Bronchial epithelial cell (primary cell): ENCODE measurements at regions not wholly inside any gene's neighbourhood (a gene's known extent, or its start where the extent isn't known, plus 50 kb on each side); places are given as distances from the start of the nearest gene placed in this dataset.
"Not testable (repeated sequence)": the region's sequence is repeated elsewhere in the genome, so short reads cannot be mapped to it uniquely, and the experiment has no call there.

Experiments used
- DNase-seq: peaks from one replicate; pipeline ENCODE4 v3.0.0-alpha.2; 2010; ENCODE audit warnings: low read depth
- FAIRE-seq: peaks from 2 replicates; lab custom pipeline; 2011; peaks lifted over from hg19 to GRCh38; lab: Jason Lieb, UNC
- H3K27me3 ChIP-seq: 2 replicates; pipeline ENCODE4 v1.5.1; 2011; ENCODE audit warnings: low read length; ENCODE audit not compliant: control insufficient read depth, insufficient read depth
- H3K36me3 ChIP-seq: 2 replicates; pipeline ENCODE4 v1.5.1; 2011; ENCODE audit warnings: low read length; ENCODE audit not compliant: control insufficient read depth, insufficient read depth
- H3K4me3 ChIP-seq: 2 replicates; pipeline ENCODE4 v1.5.1; 2011; ENCODE audit warnings: mild to moderate bottlenecking, low read depth, low read length, control low read depth
- TF ChIP-seq, protein P1 (sequence below): IDR thresholded peaks from 2 replicates; pipeline ENCODE4 v1.5.1; 2011; ENCODE audit warnings: mild to moderate bottlenecking, moderate library complexity, low read length, control low read depth, inconsistent platforms; ENCODE audit not compliant: insufficient read depth, severe bottlenecking

DNA sequence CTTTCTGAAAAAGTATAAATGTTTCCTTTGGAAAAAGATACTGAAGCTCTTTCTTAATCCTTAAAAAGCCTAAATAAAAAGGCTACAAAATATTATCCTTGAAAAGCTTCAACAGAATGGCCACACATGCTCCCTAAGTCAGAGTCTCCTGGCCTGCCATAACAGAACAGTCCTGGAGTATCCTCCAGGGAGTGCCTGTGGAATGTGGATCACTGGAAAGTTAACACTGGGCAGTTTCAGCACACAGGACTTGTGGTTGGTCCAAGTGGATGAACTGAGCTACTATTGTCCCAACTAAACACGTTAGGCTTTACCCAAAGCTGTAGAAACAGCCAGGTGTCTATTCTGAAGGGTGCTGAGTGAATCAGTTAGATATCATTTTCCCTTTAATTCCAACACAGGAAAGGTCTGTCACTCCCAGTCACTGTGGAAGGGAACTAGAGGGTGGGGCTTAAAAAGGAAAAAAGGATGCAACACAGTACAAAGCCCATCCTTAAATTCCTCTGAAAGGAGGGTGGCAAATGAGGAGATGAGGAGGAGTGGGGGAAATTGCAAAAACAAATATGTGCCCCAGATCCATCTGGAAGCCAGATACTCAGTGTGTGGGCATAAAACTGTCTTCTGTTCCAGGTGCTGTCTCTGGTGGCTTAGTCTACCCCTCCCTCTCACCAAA is 196.3 kb upstream of the SPAG17 start:
- Histone ChIP-seq H3K27me3 (no peaks in the 10 kb centered on the region), H3K4me3 (no peak overlapping the region), H3K36me3 (no peaks in the 10 kb centered on the region)
- FAIRE-seq = no peak
- no peak for DNase-seq
- TF ChIP-seq, protein P1, sequence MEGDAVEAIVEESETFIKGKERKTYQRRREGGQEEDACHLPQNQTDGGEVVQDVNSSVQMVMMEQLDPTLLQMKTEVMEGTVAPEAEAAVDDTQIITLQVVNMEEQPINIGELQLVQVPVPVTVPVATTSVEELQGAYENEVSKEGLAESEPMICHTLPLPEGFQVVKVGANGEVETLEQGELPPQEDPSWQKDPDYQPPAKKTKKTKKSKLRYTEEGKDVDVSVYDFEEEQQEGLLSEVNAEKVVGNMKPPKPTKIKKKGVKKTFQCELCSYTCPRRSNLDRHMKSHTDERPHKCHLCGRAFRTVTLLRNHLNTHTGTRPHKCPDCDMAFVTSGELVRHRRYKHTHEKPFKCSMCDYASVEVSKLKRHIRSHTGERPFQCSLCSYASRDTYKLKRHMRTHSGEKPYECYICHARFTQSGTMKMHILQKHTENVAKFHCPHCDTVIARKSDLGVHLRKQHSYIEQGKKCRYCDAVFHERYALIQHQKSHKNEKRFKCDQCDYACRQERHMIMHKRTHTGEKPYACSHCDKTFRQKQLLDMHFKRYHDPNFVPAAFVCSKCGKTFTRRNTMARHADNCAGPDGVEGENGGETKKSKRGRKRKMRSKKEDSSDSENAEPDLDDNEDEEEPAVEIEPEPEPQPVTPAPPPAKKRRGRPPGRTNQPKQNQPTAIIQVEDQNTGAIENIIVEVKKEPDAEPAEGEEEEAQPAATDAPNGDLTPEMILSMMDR = no peak

DNA sequence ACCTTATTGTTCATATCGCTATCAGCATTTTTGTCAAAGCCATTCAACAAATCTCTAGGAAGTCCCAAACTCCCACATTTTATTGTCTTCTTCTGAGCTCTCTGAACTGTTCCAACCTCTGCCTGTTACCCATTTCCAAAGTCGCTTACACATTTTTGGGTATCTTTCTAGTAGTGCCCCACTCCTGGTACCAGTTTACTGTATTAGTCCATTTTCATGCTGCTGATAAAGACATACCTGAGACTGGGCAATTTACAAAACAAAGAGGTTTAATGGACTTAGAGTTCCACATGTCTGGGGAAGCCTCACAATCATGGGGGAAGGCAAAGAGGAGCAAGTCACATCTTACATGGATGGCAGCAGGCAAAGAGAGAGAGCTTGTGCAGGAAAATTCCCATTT is 192.2 kb upstream of the SPAG17 start:
- H3K27me3 ChIP-seq, H3K36me3 ChIP-seq, H3K4me3 ChIP-seq, DNase-seq, FAIRE-seq: not testable (repeated sequence)

DNA sequence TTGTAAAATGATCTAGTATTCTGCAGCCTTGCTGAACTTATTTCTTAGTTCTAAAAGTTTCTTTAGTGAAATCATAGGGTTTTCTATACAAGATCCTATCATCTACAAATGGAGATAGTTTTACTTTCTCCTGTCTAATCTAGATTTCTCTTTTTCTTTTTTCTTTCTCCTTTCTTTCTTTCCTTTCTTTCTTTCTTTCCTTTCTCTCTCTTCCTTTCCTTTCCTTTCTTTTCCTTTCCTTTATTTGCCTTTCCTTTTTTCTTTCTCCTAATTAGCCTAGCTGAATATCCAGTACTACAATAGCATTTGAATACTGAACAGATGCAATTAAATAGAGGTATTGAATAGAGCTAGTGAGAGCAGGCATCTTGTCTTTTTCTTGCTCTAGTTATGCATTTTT is 186.6 kb upstream of the SPAG17 start:
- DNase-seq = no peak

DNA sequence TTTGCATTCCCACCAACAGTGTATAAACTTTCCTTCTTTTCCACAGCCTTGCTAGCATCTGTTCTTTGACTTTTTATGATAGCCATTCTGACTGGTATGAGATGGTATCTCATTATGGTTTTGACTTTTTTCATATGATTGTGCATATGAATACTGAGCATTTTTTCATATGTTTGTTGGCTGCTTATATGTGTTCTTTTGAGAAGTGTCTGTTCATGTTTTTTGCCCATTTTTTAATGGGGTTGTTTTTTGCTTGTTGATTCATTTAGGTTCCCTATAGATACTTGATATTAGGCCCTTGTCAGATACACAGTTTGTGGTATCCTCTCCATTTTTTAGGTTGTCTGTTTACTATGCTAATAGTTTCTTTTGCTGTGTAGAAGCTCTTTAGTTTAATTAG is 185.8 kb upstream of the SPAG17 start:
- H3K36me3 ChIP-seq = no peaks in the 10 kb centered on the region
- TF ChIP-seq, protein P1 = no peak
- no peak overlapping the region for H3K4me3 ChIP-seq
- H3K27me3 ChIP-seq = no peaks in the 10 kb centered on the region
- DNase-seq (no peak), FAIRE-seq (no peak)

More for the DNA sequence above, 186.6 kb upstream of the SPAG17 start:
- TF ChIP-seq, protein P1 = no peak
- Histone ChIP-seq H3K36me3 (no peaks in the 10 kb centered on the region), H3K4me3 (no peak overlapping the region), H3K27me3 (no peaks in the 10 kb centered on the region)
- FAIRE-seq = no peak

DNA sequence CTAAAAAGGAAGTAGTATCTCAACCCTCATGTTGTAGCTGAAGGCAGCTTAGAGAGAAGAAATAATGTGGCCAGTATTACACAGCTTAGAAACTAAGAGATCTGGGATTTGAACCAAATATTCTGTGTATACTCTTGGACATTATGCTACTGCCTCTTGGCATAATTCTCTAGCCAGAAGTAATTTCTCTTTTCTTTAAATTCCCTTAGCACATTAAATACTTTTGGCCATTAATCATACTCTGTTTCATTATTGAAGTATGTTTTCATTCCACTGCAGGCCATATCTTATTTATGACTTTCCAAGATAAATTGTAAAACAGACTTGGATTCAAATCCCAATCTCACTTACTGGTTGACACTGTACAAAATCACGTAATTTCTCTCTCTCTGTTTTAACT is 181.3 kb upstream of the SPAG17 start:
- Histone ChIP-seq H3K4me3 (no peak overlapping the region), H3K27me3 (no peaks in the 10 kb centered on the region), H3K36me3 (no peaks in the 10 kb centered on the region)
- FAIRE-seq (no peak), DNase-seq (peak; percentile 35)
- TF ChIP-seq, protein P1 = no peak

DNA sequence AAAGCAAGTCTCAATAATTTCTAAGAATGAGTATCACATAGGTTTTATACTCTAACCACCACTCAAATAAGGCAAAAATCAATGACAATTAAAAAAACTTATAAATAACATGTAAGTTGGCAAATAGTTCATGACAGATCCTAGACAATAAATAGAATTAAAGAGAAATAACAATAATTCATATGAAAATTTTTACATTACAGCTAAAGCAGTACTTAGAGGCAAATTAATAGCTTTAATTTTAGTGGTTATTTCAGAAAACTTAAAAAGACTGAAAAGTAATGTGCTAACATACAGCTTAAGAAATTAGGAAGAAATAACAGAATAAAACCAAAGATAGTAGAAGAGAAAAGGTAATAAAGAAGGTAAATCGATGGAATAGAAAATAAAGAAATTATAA is 179.9 kb upstream of the SPAG17 start:
- TF ChIP-seq, protein P1 = no peak
- DNase-seq (no peak), FAIRE-seq (no peak)
- no peaks in the 10 kb centered on the region for H3K27me3 ChIP-seq
- H3K36me3 ChIP-seq = no peaks in the 10 kb centered on the region
- no peak overlapping the region for H3K4me3 ChIP-seq
